ENCODE measurements at regions not wholly inside any gene's neighbourhood (a gene's known extent, or its start where the extent isn't known, plus 50 kb on each side); places are given as distances from the start of the nearest gene placed in this dataset.
"Not testable (repeated sequence)": the region's sequence is repeated elsewhere in the genome, so short reads cannot be mapped to it uniquely, and the experiment has no call there.

DNA sequence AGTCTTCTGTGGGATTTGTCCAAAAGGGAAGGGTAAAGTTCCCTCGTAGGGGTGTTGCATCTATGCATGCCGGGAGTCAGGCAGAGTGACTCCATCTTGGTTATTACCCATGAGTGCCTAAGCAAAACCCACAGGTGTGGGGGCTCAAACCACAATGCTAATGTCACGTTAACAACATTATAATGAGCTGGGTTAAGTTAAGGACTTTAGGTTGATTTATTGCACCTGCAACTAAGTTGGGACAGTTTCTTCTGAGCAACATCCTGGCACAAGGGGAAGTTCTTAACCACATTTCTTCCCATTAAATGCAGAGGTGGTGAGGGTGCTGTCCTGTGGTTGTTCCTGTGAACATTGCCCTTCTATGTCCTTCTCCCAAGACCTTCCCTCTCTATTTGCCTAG lies 1596.8 kb upstream of the SLC39A10 start:
- Histone ChIP-seq H3K27ac (ENCODE audit: low read depth, low read length) (no peak overlapping the region), H3K9me3 (ENCODE audit: low read length) (no peaks in the 10 kb centered on the region), H3K4me1 (ENCODE audit: insufficient read depth, low read length) (no peaks in the 10 kb centered on the region), H3K4me3 (ENCODE audit: low read length) (no peak overlapping the region), H3K27me3 (ENCODE audit: insufficient read depth, low read length, poor library complexity, severe bottlenecking) (no peaks in the 10 kb centered on the region), H3K36me3 (ENCODE audit: insufficient read depth, low read length) (no peaks in the 10 kb centered on the region)
- H3K9me3 Mint-ChIP-seq = peaks cover 0 to 3% (median 0%) of the 10 kb centered on the region in 5 donors
- no peaks in the 10 kb centered on the region for H3K27me3 Mint-ChIP-seq
- H3K4me1 Mint-ChIP-seq = no peaks in the 10 kb centered on the region
- POLR2A ChIA-PET = interaction anchor here (0.6 kb wide), 1 partner anchor 328 kb away, joined by 3 read pairs; no protein-coding TSS in a partner anchor
- DNase-seq = no peak
- H3K27ac Mint-ChIP-seq = no peak overlapping the region
- no peak overlapping the region for H3K4me3 Mint-ChIP-seq
- H3K36me3 Mint-ChIP-seq = no peaks in the 10 kb centered on the region
- CTCF ChIA-PET = no interaction called here

DNA sequence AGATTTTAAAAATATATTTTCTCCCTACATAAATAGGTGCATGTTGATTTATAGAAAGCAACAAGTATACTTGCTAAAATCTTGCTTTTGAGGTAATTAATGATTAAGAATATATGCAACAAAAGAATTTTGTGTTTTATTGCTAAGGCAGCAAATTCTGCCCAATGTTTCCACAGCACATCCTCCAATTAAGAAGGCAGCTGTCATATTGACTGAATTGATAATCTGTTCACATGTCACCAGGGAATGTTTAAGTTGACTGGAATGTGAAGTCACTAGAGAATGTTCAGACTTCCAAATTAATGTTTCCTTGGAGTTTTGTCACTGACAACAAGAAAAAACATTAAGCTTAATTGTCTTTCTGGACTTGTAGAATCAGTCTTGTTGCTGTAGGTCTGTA lies 1602.7 kb upstream of the SLC39A10 start:
- no peaks in the 10 kb centered on the region for H3K36me3 Mint-ChIP-seq
- no peak for DNase-seq
- H3K4me3 Mint-ChIP-seq = no peak overlapping the region
- Histone ChIP-seq H3K4me3 (ENCODE audit: low read length) (no peak overlapping the region), H3K9me3 (ENCODE audit: low read length) (no peaks in the 10 kb centered on the region), H3K27me3 (ENCODE audit: insufficient read depth, low read length, poor library complexity, severe bottlenecking) (no peaks in the 10 kb centered on the region), H3K4me1 (ENCODE audit: insufficient read depth, low read length) (no peaks in the 10 kb centered on the region), H3K27ac (ENCODE audit: low read depth, low read length) (no peak overlapping the region), H3K36me3 (ENCODE audit: insufficient read depth, low read length) (no peaks in the 10 kb centered on the region)
- ChIA-PET POLR2A (no interaction called here), CTCF (no interaction called here)
- H3K9me3 Mint-ChIP-seq = peaks cover 0 to 3% (median 0%) of the 10 kb centered on the region in 5 donors
- H3K27me3 Mint-ChIP-seq = no peaks in the 10 kb centered on the region
- no peak overlapping the region for H3K27ac Mint-ChIP-seq
- H3K4me1 Mint-ChIP-seq = no peaks in the 10 kb centered on the region

DNA sequence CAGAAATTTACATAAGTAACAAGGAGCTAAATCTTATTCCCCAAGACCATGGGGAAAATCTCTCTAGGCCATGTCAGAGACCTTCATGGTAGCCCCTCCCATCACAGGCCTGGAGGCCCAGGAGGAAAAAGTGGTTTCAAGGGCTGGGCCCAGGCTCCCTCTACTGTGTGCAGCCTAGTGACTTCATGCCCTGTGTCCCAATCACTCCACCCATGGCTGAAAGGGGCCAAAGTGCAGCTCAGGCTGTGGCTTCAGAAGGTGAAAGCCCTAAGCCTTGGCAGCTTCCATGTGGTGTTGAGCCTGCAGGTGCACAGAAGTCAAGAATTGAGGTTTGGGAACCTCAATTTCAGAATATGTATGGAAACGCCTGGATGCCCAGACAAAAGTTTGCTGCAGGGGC lies 1612.7 kb upstream of the SLC39A10 start:
- Histone ChIP-seq H3K27me3 (ENCODE audit: insufficient read depth, low read length, poor library complexity, severe bottlenecking) (no peaks in the 10 kb centered on the region), H3K4me3 (ENCODE audit: low read length) (no peak overlapping the region), H3K9me3 (ENCODE audit: low read length) (no peaks in the 10 kb centered on the region), H3K4me1 (ENCODE audit: insufficient read depth, low read length) (no peaks in the 10 kb centered on the region), H3K27ac (ENCODE audit: low read depth, low read length) (no peak overlapping the region), H3K36me3 (ENCODE audit: insufficient read depth, low read length) (no peaks in the 10 kb centered on the region)
- POLR2A ChIA-PET = no interaction called here
- CTCF ChIA-PET = no interaction called here
- H3K27me3 Mint-ChIP-seq = no peaks in the 10 kb centered on the region
- H3K36me3 Mint-ChIP-seq = no peaks in the 10 kb centered on the region
- DNase-seq = no peak
- H3K4me1 Mint-ChIP-seq = no peaks in the 10 kb centered on the region
- no peak overlapping the region for H3K4me3 Mint-ChIP-seq
- peaks cover 0 to 3% (median 0%) of the 10 kb centered on the region in 5 donors for H3K9me3 Mint-ChIP-seq
- no peak overlapping the region for H3K27ac Mint-ChIP-seq

DNA sequence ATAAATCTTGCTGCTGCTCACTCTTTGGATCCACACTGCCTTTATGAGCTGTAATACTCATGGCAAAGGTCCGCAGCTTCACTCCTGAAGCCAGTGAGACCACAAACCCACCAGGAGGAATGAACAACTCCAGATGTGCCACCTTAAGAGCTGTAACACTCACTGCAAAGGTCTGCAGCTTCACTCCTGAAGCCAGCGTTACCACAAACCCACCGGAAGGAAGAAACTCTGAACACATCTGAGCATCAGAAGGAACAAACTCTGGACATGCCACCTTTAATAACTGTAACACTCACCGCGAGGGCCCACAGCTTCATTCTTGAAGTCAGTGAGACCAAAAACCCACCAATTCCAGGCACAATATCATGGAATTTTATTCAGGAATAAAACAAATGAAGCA lies 1635.9 kb upstream of the SLC39A10 start:
- H3K9me3 Mint-ChIP-seq; H3K27me3 Mint-ChIP-seq; H3K27ac ChIP-seq (ENCODE audit: low read depth, low read length); CTCF ChIA-PET; H3K9me3 ChIP-seq (ENCODE audit: low read length); H3K27me3 ChIP-seq (ENCODE audit: insufficient read depth, low read length, poor library complexity, severe bottlenecking); H3K4me3 ChIP-seq (ENCODE audit: low read length); H3K36me3 ChIP-seq (ENCODE audit: insufficient read depth, low read length); H3K4me1 Mint-ChIP-seq; H3K4me3 Mint-ChIP-seq; H3K4me1 ChIP-seq (ENCODE audit: insufficient read depth, low read length); DNase-seq; POLR2A ChIA-PET; H3K27ac Mint-ChIP-seq; H3K36me3 Mint-ChIP-seq: not testable (repeated sequence)

DNA sequence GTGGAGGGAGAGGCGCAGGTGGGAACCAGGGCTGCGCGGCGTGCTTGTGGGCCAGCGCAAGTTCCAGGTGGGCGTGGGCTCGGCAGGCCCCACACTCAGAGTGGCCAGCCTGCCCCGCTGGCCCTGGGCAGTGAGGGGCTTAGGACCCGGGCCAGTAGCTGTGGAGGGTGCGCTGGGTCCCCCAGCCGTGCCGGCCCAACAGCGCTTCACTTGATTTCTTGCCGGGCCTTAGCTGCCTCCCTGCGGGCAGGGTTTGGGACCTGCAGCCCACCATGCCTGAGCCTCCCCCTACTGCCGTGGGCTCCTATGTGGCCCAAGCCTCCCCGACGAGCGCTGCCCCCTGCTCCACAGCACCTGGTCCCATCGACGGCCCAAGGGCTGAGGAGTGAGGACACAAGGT lies 1636.9 kb upstream of the SLC39A10 start:
- Histone ChIP-seq H3K4me3 (ENCODE audit: low read length) (no peak overlapping the region), H3K4me1 (ENCODE audit: insufficient read depth, low read length) (no peaks in the 10 kb centered on the region), H3K9me3 (ENCODE audit: low read length) (no peaks in the 10 kb centered on the region), H3K27ac (ENCODE audit: low read depth, low read length) (no peak overlapping the region), H3K27me3 (ENCODE audit: insufficient read depth, low read length, poor library complexity, severe bottlenecking) (no peaks in the 10 kb centered on the region), H3K36me3 (ENCODE audit: insufficient read depth, low read length) (no peaks in the 10 kb centered on the region)
- Mint-ChIP-seq H3K27me3 (no peaks in the 10 kb centered on the region), H3K36me3 (no peaks in the 10 kb centered on the region), H3K9me3 (peaks cover 0 to 8% (median 2%) of the 10 kb centered on the region in 5 donors), H3K4me1 (no peaks in the 10 kb centered on the region), H3K4me3 (no peak overlapping the region), H3K27ac (no peak overlapping the region)
- ChIA-PET CTCF (no interaction called here), POLR2A (no interaction called here)
- no peak for DNase-seq

DNA sequence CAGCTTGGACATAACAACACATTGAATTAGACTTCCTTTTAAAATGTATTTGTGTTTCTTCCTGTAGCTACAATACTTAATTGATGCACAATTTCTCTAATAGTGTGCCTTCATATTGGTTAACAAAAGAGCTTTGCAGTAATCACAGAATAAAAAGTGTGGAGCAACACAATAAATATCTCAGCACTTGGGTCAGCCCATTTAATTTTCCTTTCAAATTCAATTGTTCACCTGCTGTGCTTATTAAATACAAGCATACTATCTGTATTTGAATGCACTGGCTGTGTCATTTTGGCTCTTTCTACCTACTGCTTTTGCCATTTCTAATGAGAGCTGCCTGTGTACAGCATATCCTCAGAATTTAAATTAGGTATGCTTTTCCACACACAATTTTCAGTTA lies 1641.3 kb upstream of the SLC39A10 start:
- Mint-ChIP-seq H3K4me1 (no peaks in the 10 kb centered on the region), H3K9me3 (peaks cover 1 to 22% (median 2%) of the 10 kb centered on the region in 5 donors), H3K4me3 (no peak overlapping the region), H3K27ac (no peak overlapping the region), H3K27me3 (no peaks in the 10 kb centered on the region), H3K36me3 (no peaks in the 10 kb centered on the region)
- ChIA-PET POLR2A (no interaction called here), CTCF (no interaction called here)
- Histone ChIP-seq H3K27ac (ENCODE audit: low read depth, low read length) (no peak overlapping the region), H3K9me3 (ENCODE audit: low read length) (no peaks in the 10 kb centered on the region), H3K4me3 (ENCODE audit: low read length) (no peak overlapping the region), H3K4me1 (ENCODE audit: insufficient read depth, low read length) (no peaks in the 10 kb centered on the region), H3K36me3 (ENCODE audit: insufficient read depth, low read length) (no peaks in the 10 kb centered on the region), H3K27me3 (ENCODE audit: insufficient read depth, low read length, poor library complexity, severe bottlenecking) (no peaks in the 10 kb centered on the region)
- DNase-seq = no peak

DNA sequence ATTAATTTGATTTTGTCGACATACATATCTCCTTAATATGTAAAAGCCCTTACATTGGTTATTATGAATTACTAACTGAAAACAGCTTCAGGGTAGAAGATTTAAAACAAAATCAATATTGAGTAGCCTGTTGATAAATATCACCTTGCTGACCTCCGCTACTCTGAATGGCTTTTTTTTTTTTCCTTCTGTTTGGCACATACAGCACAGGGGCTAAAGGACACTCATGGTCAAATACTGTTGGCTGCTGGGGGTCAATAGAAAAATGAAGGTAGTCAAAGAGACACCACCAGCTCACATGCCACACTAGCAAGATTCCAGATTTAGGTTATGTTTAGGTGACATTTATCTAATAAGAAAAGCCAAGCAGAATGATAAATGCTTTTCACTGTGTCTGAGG lies 1642.4 kb upstream of the SLC39A10 start:
- DNase-seq = no peak
- ChIA-PET CTCF (no interaction called here), POLR2A (no interaction called here)
- no peaks in the 10 kb centered on the region for H3K36me3 Mint-ChIP-seq
- no peaks in the 10 kb centered on the region for H3K27me3 Mint-ChIP-seq
- Histone ChIP-seq H3K27me3 (ENCODE audit: insufficient read depth, low read length, poor library complexity, severe bottlenecking) (no peaks in the 10 kb centered on the region), H3K9me3 (ENCODE audit: low read length) (no peaks in the 10 kb centered on the region), H3K27ac (ENCODE audit: low read depth, low read length) (no peak overlapping the region), H3K4me3 (ENCODE audit: low read length) (no peak overlapping the region), H3K36me3 (ENCODE audit: insufficient read depth, low read length) (no peaks in the 10 kb centered on the region), H3K4me1 (ENCODE audit: insufficient read depth, low read length) (no peaks in the 10 kb centered on the region)
- H3K4me1 Mint-ChIP-seq = no peaks in the 10 kb centered on the region
- H3K4me3 Mint-ChIP-seq = no peak overlapping the region
- H3K9me3 Mint-ChIP-seq = peaks cover 2 to 23% (median 2%) of the 10 kb centered on the region in 5 donors
- H3K27ac Mint-ChIP-seq = no peak overlapping the region

DNA sequence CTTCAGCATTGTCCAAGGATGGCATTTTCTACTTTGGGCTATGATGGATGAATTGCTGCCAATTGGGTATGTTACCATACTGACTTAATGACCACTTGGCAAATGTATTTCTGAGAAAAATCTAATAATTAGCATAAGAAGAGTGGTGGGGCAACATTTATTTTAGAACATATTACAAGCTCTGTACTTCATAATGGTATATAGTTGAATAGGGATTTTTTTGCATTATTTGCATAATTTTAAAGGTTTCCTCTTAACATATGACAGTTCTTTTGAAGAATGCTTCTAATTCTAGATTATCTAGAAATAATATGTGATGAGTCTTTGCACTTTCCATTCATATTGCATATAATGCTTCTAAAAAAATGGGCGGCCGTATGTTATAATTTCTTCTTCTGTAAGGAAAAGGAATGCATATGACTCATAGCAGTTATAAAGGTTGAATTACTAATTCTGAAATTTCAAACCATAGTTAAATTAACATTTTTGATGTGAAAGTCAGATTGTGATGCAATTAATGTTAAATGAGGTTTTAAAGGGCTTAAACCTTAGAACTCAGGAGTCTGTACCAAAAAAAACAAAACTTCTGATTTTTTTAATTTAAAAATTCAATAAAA lies 1652.3 kb upstream of the SLC39A10 start:
- Histone ChIP-seq H3K4me3 (ENCODE audit: low read length) (no peak overlapping the region), H3K9me3 (ENCODE audit: low read length) (no peaks in the 10 kb centered on the region), H3K4me1 (ENCODE audit: insufficient read depth, low read length) (no peaks in the 10 kb centered on the region), H3K27ac (ENCODE audit: low read depth, low read length) (no peak overlapping the region), H3K36me3 (ENCODE audit: insufficient read depth, low read length) (no peaks in the 10 kb centered on the region), H3K27me3 (ENCODE audit: insufficient read depth, low read length, poor library complexity, severe bottlenecking) (no peaks in the 10 kb centered on the region)
- ChIA-PET CTCF (no interaction called here), POLR2A (no interaction called here)
- H3K27me3 Mint-ChIP-seq = no peaks in the 10 kb centered on the region
- no peaks in the 10 kb centered on the region for H3K4me1 Mint-ChIP-seq
- no peak for DNase-seq
- peaks cover 3 to 13% (median 11%) of the 10 kb centered on the region in 5 donors for H3K9me3 Mint-ChIP-seq
- H3K36me3 Mint-ChIP-seq = no peaks in the 10 kb centered on the region
- H3K27ac Mint-ChIP-seq = no peak overlapping the region
- no peak overlapping the region for H3K4me3 Mint-ChIP-seq

DNA sequence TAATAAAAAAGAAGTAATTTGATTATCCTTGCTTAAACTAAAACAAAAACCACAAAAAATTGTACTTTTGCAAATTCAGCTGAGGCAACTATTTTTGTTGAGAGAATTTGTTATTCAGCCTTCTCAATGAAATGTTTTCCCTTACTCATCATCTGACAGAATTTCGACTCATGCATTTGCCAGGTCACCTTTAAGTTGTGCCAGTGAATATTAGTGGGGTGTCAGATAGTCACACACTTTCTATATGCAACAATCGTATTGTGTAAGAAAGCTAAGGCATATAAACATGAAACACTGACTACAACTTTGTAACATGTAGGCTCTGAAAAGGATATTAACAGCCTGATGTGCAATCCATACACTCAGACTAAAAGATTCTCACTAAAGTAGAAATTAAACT lies 1653.1 kb upstream of the SLC39A10 start:
- ChIA-PET POLR2A (no interaction called here), CTCF (no interaction called here)
- Mint-ChIP-seq H3K36me3 (no peaks in the 10 kb centered on the region), H3K27me3 (no peaks in the 10 kb centered on the region), H3K9me3 (peaks cover 3 to 7% (median 4%) of the 10 kb centered on the region in 5 donors), H3K4me1 (no peaks in the 10 kb centered on the region), H3K4me3 (no peak overlapping the region), H3K27ac (no peak overlapping the region)
- H3K4me3 ChIP-seq (ENCODE audit: low read length) = no peak overlapping the region
- no peaks in the 10 kb centered on the region for H3K4me1 ChIP-seq (ENCODE audit: insufficient read depth, low read length)
- H3K9me3 ChIP-seq (ENCODE audit: low read length) = no peaks in the 10 kb centered on the region
- no peaks in the 10 kb centered on the region for H3K36me3 ChIP-seq (ENCODE audit: insufficient read depth, low read length)
- H3K27ac ChIP-seq (ENCODE audit: low read depth, low read length) = no peak overlapping the region
- no peak for DNase-seq
- no peaks in the 10 kb centered on the region for H3K27me3 ChIP-seq (ENCODE audit: insufficient read depth, low read length, poor library complexity, severe bottlenecking)
